Tibial nerve (tissue), 3 donors: ENCODE measurements at regions not wholly inside any gene's neighbourhood (a gene's known extent, or its start where the extent isn't known, plus 50 kb on each side); places are given as distances from the start of the nearest gene placed in this dataset.

ENCODE experiments used
- POLR2A ChIP-seq, 2 donors: fragments of 450-650 bp; IDR thresholded peaks; one replicate each; pipeline ENCODE4 v1.6.1; 2017; ENCODE audit warnings: antibody characterized with exemption in 2 of 2, mild to moderate bottlenecking in 2 of 2, moderate library complexity in 2 of 2
- TF ChIP-seq, protein P1 (sequence below), 5 experiments: fragments of 200-600 bp in 3 of 5; fragments of 450-650 bp in 2 of 5; sonication (generic) in 3 of 5; IDR thresholded peaks; one replicate each; pipeline ENCODE4 v1.5.1; 2016 to 2019; ENCODE audit warnings: antibody characterized with exemption in 5 of 5, mild to moderate bottlenecking in 3 of 5, moderate library complexity in 2 of 5

GRCh38 chr1:228871314-228872061 is 136.2 kb downstream of the RHOU start:
- TF ChIP-seq, protein P1, sequence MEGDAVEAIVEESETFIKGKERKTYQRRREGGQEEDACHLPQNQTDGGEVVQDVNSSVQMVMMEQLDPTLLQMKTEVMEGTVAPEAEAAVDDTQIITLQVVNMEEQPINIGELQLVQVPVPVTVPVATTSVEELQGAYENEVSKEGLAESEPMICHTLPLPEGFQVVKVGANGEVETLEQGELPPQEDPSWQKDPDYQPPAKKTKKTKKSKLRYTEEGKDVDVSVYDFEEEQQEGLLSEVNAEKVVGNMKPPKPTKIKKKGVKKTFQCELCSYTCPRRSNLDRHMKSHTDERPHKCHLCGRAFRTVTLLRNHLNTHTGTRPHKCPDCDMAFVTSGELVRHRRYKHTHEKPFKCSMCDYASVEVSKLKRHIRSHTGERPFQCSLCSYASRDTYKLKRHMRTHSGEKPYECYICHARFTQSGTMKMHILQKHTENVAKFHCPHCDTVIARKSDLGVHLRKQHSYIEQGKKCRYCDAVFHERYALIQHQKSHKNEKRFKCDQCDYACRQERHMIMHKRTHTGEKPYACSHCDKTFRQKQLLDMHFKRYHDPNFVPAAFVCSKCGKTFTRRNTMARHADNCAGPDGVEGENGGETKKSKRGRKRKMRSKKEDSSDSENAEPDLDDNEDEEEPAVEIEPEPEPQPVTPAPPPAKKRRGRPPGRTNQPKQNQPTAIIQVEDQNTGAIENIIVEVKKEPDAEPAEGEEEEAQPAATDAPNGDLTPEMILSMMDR (IDR thresholded peaks at IDR 0.05), result no peak
- TF ChIP-seq POLR2A (IDR thresholded peaks at IDR 0.05), result no peak
